ENCODE measurements at regions not wholly inside any gene's neighbourhood (a gene's known extent, or its start where the extent isn't known, plus 50 kb on each side); places are given as distances from the start of the nearest gene placed in this dataset.

DNA sequence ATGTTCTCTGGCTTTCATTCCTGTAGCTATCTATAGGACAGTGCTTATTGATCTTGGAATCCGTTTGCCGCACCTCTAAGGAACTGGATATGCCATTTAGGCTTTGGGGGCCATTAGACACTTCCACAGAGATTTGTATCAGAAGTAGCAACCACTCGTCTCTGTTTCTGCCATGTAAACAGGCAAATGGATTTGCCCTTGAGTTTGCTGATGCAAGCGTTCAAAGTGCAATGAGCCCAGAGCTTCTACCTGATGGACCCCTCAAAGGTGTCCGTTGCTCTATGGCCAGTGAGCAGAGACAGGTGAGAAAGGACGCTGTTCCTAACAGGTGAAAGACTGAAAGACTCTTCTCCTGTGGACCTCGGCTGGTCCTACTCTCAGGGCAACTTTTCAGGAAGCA, 302.9 kb downstream of the ZNF536 start (continued):
- TF ChIP-seq EZH2 (IDR thresholded peaks at IDR 0.05; ENCODE audit: low read depth, low read length, severe bottlenecking) = no peak
